ENCODE measurements at regions not wholly inside any gene's neighbourhood (a gene's known extent, or its start where the extent isn't known, plus 50 kb on each side); places are given as distances from the start of the nearest gene placed in this dataset.
"Not testable (repeated sequence)": the region's sequence is repeated elsewhere in the genome, so short reads cannot be mapped to it uniquely, and the experiment has no call there.

DNA sequence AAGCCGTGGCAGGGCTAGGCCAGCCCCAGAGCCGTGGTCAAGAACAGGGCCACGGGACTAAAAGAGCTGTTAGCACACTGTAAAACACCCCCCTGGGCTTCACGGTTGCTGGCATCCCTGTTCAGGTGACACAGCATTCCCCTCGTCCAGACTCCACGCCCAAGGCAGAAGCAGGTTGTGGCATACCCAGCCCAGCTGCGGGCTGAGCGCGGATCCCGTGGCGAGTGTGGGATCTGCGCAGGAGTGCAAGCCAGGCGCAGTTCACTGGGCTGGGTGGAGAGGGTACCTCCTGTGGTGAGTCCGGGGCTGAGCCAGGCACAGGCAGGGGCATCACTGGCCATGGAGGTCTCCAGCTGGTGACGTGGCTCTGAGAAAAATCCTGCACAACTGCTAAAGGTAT is 199.1 kb downstream of the FZD1 start:
- no peak for DNase-seq (ENCODE audit: low spot score)

GRCh38 chr7:91465595-91466061 is 201.4 kb downstream of the FZD1 start:
- no peak for DNase-seq (ENCODE audit: low spot score)

DNA sequence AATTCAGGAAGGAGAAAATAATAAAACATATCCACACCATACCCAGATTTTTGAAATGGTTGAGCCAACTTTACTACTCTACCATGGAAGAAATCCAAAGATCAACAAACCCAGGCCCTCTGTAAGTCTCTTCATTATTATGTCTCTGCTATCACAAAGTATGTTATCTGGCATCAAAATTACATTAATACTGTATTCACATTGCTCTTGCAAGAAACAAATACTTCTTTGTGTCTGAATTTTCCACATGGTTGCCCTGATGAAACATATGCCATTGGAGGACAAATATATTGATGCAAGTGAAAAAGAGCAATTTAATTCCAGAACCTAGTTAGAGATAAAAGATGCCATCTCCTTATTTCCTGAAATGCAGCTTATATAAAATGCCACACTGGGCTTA is 204.0 kb downstream of the FZD1 start:
- no peak for DNase-seq (ENCODE audit: low spot score)

GRCh38 chr7:91473619-91474018 is 209.4 kb downstream of the FZD1 start:
- DNase-seq (ENCODE audit: low spot score), result no peak

DNA sequence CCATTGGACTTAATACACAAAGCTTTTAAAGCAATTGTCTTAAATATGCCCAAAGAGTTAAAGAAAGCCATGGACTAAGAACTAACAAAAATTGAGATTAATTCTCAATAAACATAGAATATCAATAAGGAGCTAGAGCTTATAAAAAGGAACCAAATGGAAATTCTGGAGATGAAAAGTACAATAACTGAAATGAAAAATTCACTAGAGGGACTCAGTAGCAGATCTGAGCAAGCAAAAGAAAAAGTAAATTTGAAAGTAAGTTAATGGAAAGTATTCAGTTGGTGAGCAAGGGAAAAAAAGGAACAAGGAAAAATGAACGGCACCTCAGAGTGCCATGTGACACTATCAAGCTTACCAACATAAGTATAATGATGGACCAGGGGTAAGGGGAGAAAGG is 209.8 kb downstream of the FZD1 start:
- no peak for DNase-seq (ENCODE audit: low spot score)

DNA sequence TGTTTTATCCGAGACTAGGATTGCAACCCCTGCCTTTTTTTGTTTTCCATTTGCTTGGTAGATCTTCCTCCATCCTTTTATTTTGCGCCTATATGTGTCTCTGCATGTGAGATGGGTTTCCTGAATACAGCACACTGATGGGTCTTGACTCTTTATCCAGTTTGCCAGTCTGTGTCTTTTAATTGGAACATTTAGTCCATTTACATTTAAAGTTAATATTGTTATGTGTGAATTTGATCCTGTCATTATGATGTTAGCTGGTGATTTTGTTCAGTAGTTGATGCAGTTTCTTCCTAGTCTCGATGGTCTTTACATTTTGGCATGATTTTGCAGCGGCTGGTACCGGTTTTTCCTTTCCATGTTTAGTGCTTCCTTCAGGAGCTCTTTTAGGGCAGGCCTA is 216.2 kb downstream of the FZD1 start:
- DNase-seq (ENCODE audit: low spot score), result not testable (repeated sequence)

- no peak for DNase-seq (ENCODE audit: low spot score)
These were observed 227.6 kb downstream of the FZD1 start for GRCh38 chr7:91491868-91492267.

- DNase-seq (ENCODE audit: low spot score), result no peak
These were observed 228.1 kb downstream of the FZD1 start for GRCh38 chr7:91492317-91492716.

DNA sequence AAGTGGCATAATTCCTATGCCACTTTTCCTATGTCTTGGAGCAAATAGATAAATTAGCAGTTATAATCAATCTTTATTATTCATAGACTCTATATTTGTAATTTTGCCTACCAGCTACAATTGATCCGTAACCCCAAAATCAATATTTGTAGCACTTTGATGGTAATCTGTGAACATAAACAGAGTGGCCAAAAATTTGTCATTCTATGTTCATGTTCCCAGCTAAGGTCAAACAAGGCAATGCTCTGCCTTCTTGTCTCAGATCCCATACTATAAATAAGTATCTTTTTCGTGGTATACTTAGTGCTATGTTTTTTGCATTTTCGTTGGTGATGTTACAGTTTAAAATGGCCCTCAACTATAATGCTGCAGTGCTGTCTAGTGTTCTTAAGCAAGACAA is 228.5 kb downstream of the FZD1 start:
- no peak for DNase-seq (ENCODE audit: low spot score)

- no peak for DNase-seq (ENCODE audit: low spot score)
These were observed 230.2 kb downstream of the FZD1 start for GRCh38 chr7:91494450-91494849.

DNA sequence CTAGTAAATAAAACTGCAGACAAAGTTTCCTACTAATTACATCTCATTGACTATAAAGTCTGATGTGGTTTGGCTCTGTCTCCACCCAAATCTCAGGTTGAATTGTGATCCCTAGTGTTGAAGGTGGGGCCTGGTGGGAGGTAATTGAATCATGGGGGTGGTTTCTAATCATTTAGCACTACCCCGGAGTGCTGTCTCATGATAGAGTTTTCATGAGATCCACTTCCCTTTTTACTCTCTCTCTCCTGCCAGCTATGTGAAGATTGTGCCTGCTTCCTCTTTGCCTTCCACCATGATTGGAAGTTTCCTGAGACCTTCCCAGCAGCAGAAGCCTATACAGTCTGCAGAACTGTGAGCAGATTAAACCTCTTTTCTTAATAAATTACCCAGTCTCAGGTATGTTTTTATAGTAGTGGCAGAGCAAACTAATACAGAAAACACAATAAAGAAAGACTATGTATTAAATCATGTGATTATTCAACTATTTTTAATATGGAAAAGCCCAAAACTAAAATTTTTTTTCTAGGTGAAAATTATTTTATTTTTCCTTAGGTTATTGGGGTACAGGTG is 232.1 kb downstream of the FZD1 start:
- no peak for DNase-seq (ENCODE audit: low spot score)

GRCh38 chr7:91497277-91497676 is 233.0 kb downstream of the FZD1 start:
- not testable (repeated sequence) for DNase-seq (ENCODE audit: low spot score)

GRCh38 chr7:91503934-91504555 is 239.8 kb downstream of the FZD1 start:
- no peak for DNase-seq (ENCODE audit: low spot score)

GRCh38 chr7:91504919-91505318 is 240.7 kb downstream of the FZD1 start:
- no peak for DNase-seq (ENCODE audit: low spot score)

DNA sequence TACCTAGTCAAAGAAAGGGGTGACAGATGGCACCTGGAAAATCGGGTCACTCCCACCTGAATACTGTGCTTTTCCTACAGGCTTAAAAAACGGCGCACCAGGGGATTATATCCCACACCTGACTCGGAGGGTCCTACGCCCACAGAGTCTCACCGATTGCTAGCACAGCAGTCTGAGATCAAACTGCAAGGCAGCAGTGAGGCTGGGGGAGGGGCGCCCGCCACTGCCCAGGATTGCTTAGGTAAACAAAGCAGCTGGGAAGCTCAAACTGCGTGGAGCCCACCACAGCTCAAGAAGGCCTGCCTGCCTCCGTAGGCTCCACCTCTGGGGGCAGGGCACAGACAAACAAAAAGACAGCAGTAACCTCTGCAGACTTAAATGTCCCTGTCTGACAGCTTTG is 242.7 kb downstream of the FZD1 start:
- not testable (repeated sequence) for DNase-seq (ENCODE audit: low spot score)

- not testable (repeated sequence) for DNase-seq (ENCODE audit: low spot score)
These were observed 247.6 kb downstream of the FZD1 start for GRCh38 chr7:91511861-91512260.

DNA sequence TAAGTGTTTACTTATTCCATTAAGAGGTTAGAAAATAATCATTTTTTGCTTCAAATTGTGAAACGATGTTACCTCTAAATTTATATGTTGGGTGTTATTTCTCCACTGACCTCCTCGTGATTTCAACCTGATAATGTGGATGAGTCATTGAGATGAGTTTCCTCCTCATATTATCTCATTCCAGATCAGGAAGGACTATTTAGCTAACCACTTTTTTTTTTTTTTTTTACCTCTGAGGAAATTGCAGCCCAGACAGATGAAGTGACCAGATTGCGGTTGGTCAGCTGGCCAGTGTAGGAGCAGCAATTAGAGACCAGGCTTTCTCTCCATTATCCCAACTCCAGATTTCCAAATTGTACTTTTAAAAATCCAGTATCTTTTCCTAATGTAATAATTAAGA is 248.7 kb downstream of the FZD1 start:
- no peak for DNase-seq (ENCODE audit: low spot score)

GRCh38 chr7:91514591-91514990 is 250.4 kb downstream of the FZD1 start:
- no peak for DNase-seq (ENCODE audit: low spot score)

GRCh38 chr7:91515961-91516360 is 251.7 kb downstream of the FZD1 start:
- no peak for DNase-seq (ENCODE audit: low spot score)

DNA sequence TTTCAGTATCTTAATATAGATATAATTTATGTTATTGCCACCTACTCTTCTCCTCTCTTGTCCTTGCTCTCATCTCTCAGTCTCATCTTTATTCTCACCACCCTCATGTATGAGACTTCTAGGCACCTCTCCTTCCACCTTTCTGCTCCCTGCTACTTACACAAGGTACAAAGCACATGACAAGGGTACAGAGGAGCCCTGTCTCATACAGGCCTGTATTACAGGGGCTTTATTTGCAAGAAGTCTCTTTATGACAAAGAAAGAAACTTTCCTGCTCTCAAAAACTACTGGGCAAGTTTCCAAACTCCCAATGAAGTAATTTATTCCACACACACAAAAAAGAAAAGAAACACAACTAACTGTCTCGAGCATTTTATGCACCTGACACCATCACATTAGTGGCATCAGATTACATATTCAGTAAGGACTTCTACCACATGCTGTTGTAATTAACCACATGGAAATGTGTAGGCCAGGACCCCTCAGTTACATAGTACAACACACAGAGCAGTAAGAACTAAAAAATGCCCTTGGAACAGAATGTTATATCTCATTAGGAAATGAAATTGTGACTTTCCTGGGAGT is 253.1 kb downstream of the FZD1 start:
- DNase-seq (ENCODE audit: low spot score), result no peak

DNA sequence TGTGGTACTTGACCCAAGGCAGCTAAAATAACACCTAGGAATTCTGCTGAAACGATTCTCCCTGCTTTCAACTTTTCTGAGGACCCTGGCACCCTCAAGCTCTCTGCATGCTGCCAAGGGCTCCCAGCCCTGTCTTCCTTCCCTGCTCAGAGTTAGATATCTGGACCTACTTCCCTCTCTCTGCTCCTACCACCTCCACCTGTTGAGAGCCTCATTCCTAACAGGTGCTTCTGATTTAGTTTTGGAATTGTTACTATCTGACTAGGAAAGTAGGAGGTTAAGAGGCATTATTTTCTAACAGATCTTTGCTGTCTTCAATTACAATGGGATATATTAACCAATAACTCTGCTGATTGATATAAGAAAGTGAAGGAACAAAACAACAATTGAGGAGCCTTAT is 253.8 kb downstream of the FZD1 start:
- no peak for DNase-seq (ENCODE audit: low spot score)

- no peak for DNase-seq (ENCODE audit: low spot score)
These were observed 255.3 kb downstream of the FZD1 start for GRCh38 chr7:91519241-91520158.

GRCh38 chr7:91520645-91521044 is 256.4 kb downstream of the FZD1 start:
- DNase-seq (ENCODE audit: low spot score), result no peak

Data from activated CD4-positive, alpha-beta T cell treated with anti-CD3 and anti-CD28 coated beads, Interleukin-2, Interleukin-4, amounts not matched to agents 100 ng/mL and 50 ng/mL, durations not matched to agents 16 hours and 8 hours (primary cell).